H1 (cell line): ENCODE measurements at regions not wholly inside any gene's neighbourhood (a gene's known extent, or its start where the extent isn't known, plus 50 kb on each side); places are given as distances from the start of the nearest gene placed in this dataset.

Experiments used
- CTCF ChIA-PET: fragments of 300-600 bp; sonication (Branson Sonifier 250); formaldehyde crosslinking; loops from one replicate; lab custom pipeline; 2021; ENCODE audit not compliant: partially characterized antibody; lab: Charles Lee
- POLR2A ChIA-PET: fragments of 300-600 bp; sonication (Branson Sonifier 250); formaldehyde crosslinking; loops from one replicate; lab custom pipeline; 2021; ENCODE audit warnings: inconsistent platforms; ENCODE audit not compliant: partially characterized antibody; lab: Charles Lee
- DNase-seq, 2 experiments: peaks; one replicate each; pipeline versions ENCODE4 v3.0.0 to v3.0.0-alpha.2; 2010 to 2022; ENCODE audit warnings: low spot score in 2 of 2, low read depth in 1 of 2, mixed read lengths in 1 of 2
- FAIRE-seq: peaks from 2 replicates; lab custom pipeline; 2011; peaks lifted over from hg19 to GRCh38; lab: Jason Lieb, UNC
- H2AFZ ChIP-seq: 2 replicates; pipeline ENCODE4 v1.8.1; 2012; ENCODE audit warnings: low read length, inconsistent platforms
- H2AK5ac ChIP-seq: 2 replicates; pipeline ENCODE4 v1.6.1; 2013; ENCODE audit warnings: low read depth, low read length
- H2BK120ac ChIP-seq: replicated peaks from 2 replicates; pipeline ENCODE3; 2013; ENCODE audit warnings: low read depth, low read length, inconsistent platforms
- H2BK12ac ChIP-seq: 2 replicates; pipeline ENCODE4 v1.6.1; 2013; ENCODE audit warnings: low read depth, low read length
- H2BK15ac ChIP-seq: 2 replicates; pipeline ENCODE4 v1.6.1; 2013; ENCODE audit warnings: low read length
- H2BK20ac ChIP-seq: 2 replicates; pipeline ENCODE4 v1.6.1; 2013; ENCODE audit warnings: low read length
- H2BK5ac ChIP-seq: 2 replicates; pipeline ENCODE4 v1.6.1; 2013; ENCODE audit warnings: low read depth, low read length
- H3K14ac ChIP-seq: 2 replicates; pipeline ENCODE4 v1.6.1; 2013; ENCODE audit warnings: inconsistent platforms; ENCODE audit not compliant: insufficient read length
- H3K18ac ChIP-seq: 2 replicates; pipeline ENCODE4 v1.6.1; 2013; ENCODE audit warnings: low read length; ENCODE audit errors: extremely low read depth
- H3K23ac ChIP-seq: 2 replicates; pipeline ENCODE4 v1.6.1; 2013; ENCODE audit warnings: inconsistent platforms; ENCODE audit not compliant: insufficient read length
- H3K23me2 ChIP-seq: 2 replicates; pipeline ENCODE4 v1.6.1; 2013; ENCODE audit warnings: low read depth, low read length
- H3K27ac ChIP-seq: 2 replicates; pipeline ENCODE4 v1.6.1; 2011; ENCODE audit warnings: low read depth, low read length, inconsistent platforms
- H3K27me3 ChIP-seq, 4 experiments: replicated peaks in 1 of 4; 1 replicate in 1 of 4; 2 replicates in 3 of 4; pipeline versions ENCODE4 v1.6.1 to v1.8.1; 2011 to 2013; ENCODE audit warnings: low read length in 3 of 4, mild to moderate bottlenecking in 3 of 4, inconsistent platforms in 2 of 4, mixed read lengths in 2 of 4, moderate library complexity in 1 of 4; ENCODE audit not compliant: control insufficient read depth in 3 of 4, insufficient read depth in 3 of 4; ENCODE audit errors: extremely low read depth in 1 of 4
- H3K36me3 ChIP-seq, 4 experiments: 2 replicates each; pipeline versions ENCODE4 v1.6.1 to v1.8.1; 2011 to 2013; ENCODE audit warnings: mild to moderate bottlenecking in 4 of 4, low read length in 3 of 4, moderate library complexity in 2 of 4, control low read depth in 1 of 4, inconsistent platforms in 1 of 4; ENCODE audit not compliant: insufficient read depth in 4 of 4, control insufficient read depth in 2 of 4
- H3K4ac ChIP-seq: replicated peaks from 2 replicates; pipeline ENCODE3; 2013; ENCODE audit warnings: low read length, low read depth, mixed read lengths, inconsistent platforms; ENCODE audit not compliant: insufficient read length
- H3K4me1 ChIP-seq, 4 experiments: replicated peaks in 1 of 4; 1 replicate in 1 of 4; 2 replicates in 3 of 4; pipeline versions ENCODE4 v1.6.1 to v1.8.1; 2011 to 2013; ENCODE audit warnings: low read length in 3 of 4, inconsistent platforms in 2 of 4, mixed read lengths in 1 of 4; ENCODE audit not compliant: insufficient read depth in 4 of 4, control insufficient read depth in 3 of 4
- H3K4me2 ChIP-seq, 2 experiments: 2 replicates each; pipeline versions ENCODE4 v1.6.1 to v1.8.1; 2011 to 2013; ENCODE audit warnings: low read depth in 2 of 2, low read length in 2 of 2, control low read depth in 1 of 2, inconsistent platforms in 1 of 2, mild to moderate bottlenecking in 1 of 2; ENCODE audit not compliant: insufficient read depth in 1 of 2
- H3K4me3 ChIP-seq, 4 experiments: fragments of 200-600, 300-600 bp in 1 of 4; sonication (generic), shearing (Covaris generic), sonication (Bioruptor Twin) in 1 of 4; 2 replicates each; pipeline versions ENCODE4 v1.5.1 to v1.8.1; 2011 to 2016; ENCODE audit warnings: low read length in 4 of 4, low read depth in 3 of 4, control low read depth in 2 of 4, inconsistent platforms in 2 of 4, mild to moderate bottlenecking in 2 of 4, mixed read lengths in 1 of 4, moderate library complexity in 1 of 4; ENCODE audit not compliant: insufficient read depth in 2 of 4; ENCODE audit errors: extremely low read depth in 1 of 4
- H3K56ac ChIP-seq: replicated peaks from 2 replicates; pipeline ENCODE3; 2013; ENCODE audit warnings: low read depth, mild to moderate bottlenecking, mixed read lengths, low read length, inconsistent platforms; ENCODE audit not compliant: insufficient read length
- H3K79me1 ChIP-seq: 2 replicates; pipeline ENCODE4 v1.6.1; 2013; ENCODE audit warnings: low read depth, low read length, control low read depth
- H3K79me2 ChIP-seq, 2 experiments: 2 replicates each; pipeline versions ENCODE4 v1.6.1 to v1.8.1; 2012 to 2013; ENCODE audit warnings: low read length in 2 of 2, mild to moderate bottlenecking in 2 of 2, inconsistent platforms in 1 of 2; ENCODE audit not compliant: insufficient read depth in 2 of 2, control insufficient read depth in 1 of 2
- H3K9ac ChIP-seq, 4 experiments: replicated peaks in 1 of 4; 1 replicate in 1 of 4; 2 replicates in 3 of 4; pipeline versions ENCODE4 v1.6.1 to v1.8.1; 2011 to 2013; ENCODE audit warnings: low read depth in 3 of 4, low read length in 3 of 4, control low read depth in 2 of 4, mild to moderate bottlenecking in 2 of 4, moderate library complexity in 2 of 4, inconsistent platforms in 1 of 4; ENCODE audit errors: extremely low read depth in 1 of 4
- H3K9me3 ChIP-seq, 2 experiments: 2 replicates each; pipeline versions ENCODE4 v1.6.1 to v1.8.1; 2012 to 2013; ENCODE audit warnings: mild to moderate bottlenecking in 2 of 2, moderate library complexity in 2 of 2, control low read depth in 1 of 2, inconsistent platforms in 1 of 2, low read depth in 1 of 2, low read length in 1 of 2, mixed read lengths in 1 of 2; ENCODE audit not compliant: insufficient read depth in 2 of 2
- H4K20me1 ChIP-seq, 2 experiments: replicated peaks in 1 of 2; 2 replicates each; pipeline versions ENCODE3 to v1.8.1; 2011 to 2013; ENCODE audit warnings: inconsistent platforms in 2 of 2, low read length in 2 of 2, mild to moderate bottlenecking in 1 of 2; ENCODE audit not compliant: insufficient read depth in 2 of 2, control insufficient read depth in 1 of 2
- H4K5ac ChIP-seq: 2 replicates; pipeline ENCODE4 v1.6.1; 2013; ENCODE audit warnings: low read length, low read depth, mixed read lengths, inconsistent platforms; ENCODE audit not compliant: insufficient read length
- H4K8ac ChIP-seq: 2 replicates; pipeline ENCODE4 v1.8.0; 2013; ENCODE audit warnings: mild to moderate bottlenecking, moderate library complexity, low read length, inconsistent platforms; ENCODE audit not compliant: insufficient read depth; ENCODE audit errors: extremely low read depth
- H4K91ac ChIP-seq: replicated peaks from 2 replicates; pipeline ENCODE3; 2013; ENCODE audit warnings: low read length, mixed read lengths, inconsistent platforms; ENCODE audit not compliant: insufficient read length
- WGBS, 2 experiments: shearing (Covaris generic) in 1 of 2; methylation state at CpG; one replicate each; pipeline versions ENCODE4 v1.1.6 to v1.1.7; 2013 to 2015; ENCODE audit warnings: low lambda C conversion rate in 2 of 2, mixed read lengths in 2 of 2, inconsistent platforms in 1 of 2, low coverage in 1 of 2, missing lambda C conversion rate in 1 of 2; ENCODE audit not compliant: insufficient replicate concordance in 2 of 2, insufficient coverage in 1 of 2, insufficient read length in 1 of 2; ENCODE audit errors: extremely low coverage in 1 of 2, missing lambda C conversion rate in 1 of 2; 5-methylcytosine and 5-hydroxymethylcytosine counted together
- TF ChIP-seq, protein P1 (sequence below): IDR thresholded peaks from 2 replicates; pipeline ENCODE4 v1.6.1; 2011; ENCODE audit warnings: low read depth, mild to moderate bottlenecking, low read length; ENCODE audit not compliant: insufficient read depth

DNA sequence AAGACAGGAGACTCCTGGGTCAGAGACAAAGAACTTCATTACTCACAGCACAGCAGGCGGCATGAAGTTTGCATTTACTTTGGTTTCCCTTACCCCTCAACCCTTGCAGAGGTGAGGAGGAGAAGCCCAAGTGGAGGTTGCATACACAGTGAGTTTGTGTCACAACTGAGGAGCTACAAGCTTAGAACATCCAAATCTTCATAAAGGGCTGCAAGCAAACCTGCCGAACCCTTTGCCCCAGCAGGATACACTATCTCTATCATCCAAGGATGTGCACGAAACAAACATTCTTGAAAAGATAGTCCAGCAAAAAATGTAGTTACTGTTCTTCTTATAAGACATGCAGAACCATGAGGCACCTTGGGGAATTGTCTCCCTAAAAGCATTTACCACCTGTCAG lies 493.5 kb downstream of the SETD4 start:
- no peaks in the 10 kb centered on the region for H3K36me3 ChIP-seq
- no peak overlapping the region for H3K27ac ChIP-seq
- CTCF ChIA-PET, result interaction anchor here (1.2 kb wide), 1 partner anchor 125 kb away, joined by 3 read pairs; no protein-coding TSS in a partner anchor
- H2BK20ac ChIP-seq, result no peak overlapping the region
- H3K56ac ChIP-seq, result no peak overlapping the region
- H2BK5ac ChIP-seq, result no peak overlapping the region
- no peak overlapping the region for H3K9ac ChIP-seq
- H4K8ac ChIP-seq, result no peak overlapping the region
- no peaks in the 10 kb centered on the region for H3K23me2 ChIP-seq
- no peak for DNase-seq
- no peak overlapping the region for H3K4me3 ChIP-seq
- H4K5ac ChIP-seq, result no peak overlapping the region
- H3K14ac ChIP-seq, result no peak overlapping the region
- no peak overlapping the region for H3K18ac ChIP-seq
- no peaks in the 10 kb centered on the region; a peak in 1 of 7 replicates for H3K4me1 ChIP-seq
- H4K20me1 ChIP-seq, result no peaks in the 10 kb centered on the region
- WGBS, 2 experiments, result 87% methylated on average over 3 of the region's 3 CpGs; no CpG with 5 or more reads in 1 of the 2 experiments
- no peak overlapping the region for H4K91ac ChIP-seq
- no peak overlapping the region for H3K4ac ChIP-seq
- no peak overlapping the region for H3K23ac ChIP-seq
- H2BK120ac ChIP-seq, result no peak overlapping the region
- H2AK5ac ChIP-seq, result no peak overlapping the region
- peaks cover 3 to 7% of the 10 kb centered on the region in 2 experiments; a peak in 1 of 4 replicates for H3K9me3 ChIP-seq
- POLR2A ChIA-PET, result no interaction called here
- H2BK15ac ChIP-seq, result no peak overlapping the region
- no peak overlapping the region for H2AFZ ChIP-seq
- no peak overlapping the region for H3K4me2 ChIP-seq
- no peak for FAIRE-seq
- no peaks in the 10 kb centered on the region for H3K27me3 ChIP-seq
- H2BK12ac ChIP-seq, result no peak overlapping the region
- no peaks in the 10 kb centered on the region for H3K79me2 ChIP-seq
- no peaks in the 10 kb centered on the region for H3K79me1 ChIP-seq
- TF ChIP-seq, protein P1, sequence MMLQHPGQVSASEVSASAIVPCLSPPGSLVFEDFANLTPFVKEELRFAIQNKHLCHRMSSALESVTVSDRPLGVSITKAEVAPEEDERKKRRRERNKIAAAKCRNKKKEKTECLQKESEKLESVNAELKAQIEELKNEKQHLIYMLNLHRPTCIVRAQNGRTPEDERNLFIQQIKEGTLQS, result no peak
